HEK293 (cell line): ENCODE measurements at regions not wholly inside any gene's neighbourhood (a gene's known extent, or its start where the extent isn't known, plus 50 kb on each side); places are given as distances from the start of the nearest gene placed in this dataset.

Experiments
- ZFP3 ChIP-seq: fragments of 450-650 bp; formaldehyde crosslinking; IDR thresholded peaks from 2 replicates; pipeline ENCODE4 v1.5.1; 2016; ENCODE audit warnings: low read depth, missing biosample characterization, missing genetic modification characterization
- ZSCAN30 ChIP-seq: fragments of 450-650 bp; IDR thresholded peaks from 2 replicates; pipeline ENCODE4 v1.5.1; 2018; ENCODE audit warnings: missing biosample characterization, mild to moderate bottlenecking, missing genetic modification characterization, moderate library complexity

DNA sequence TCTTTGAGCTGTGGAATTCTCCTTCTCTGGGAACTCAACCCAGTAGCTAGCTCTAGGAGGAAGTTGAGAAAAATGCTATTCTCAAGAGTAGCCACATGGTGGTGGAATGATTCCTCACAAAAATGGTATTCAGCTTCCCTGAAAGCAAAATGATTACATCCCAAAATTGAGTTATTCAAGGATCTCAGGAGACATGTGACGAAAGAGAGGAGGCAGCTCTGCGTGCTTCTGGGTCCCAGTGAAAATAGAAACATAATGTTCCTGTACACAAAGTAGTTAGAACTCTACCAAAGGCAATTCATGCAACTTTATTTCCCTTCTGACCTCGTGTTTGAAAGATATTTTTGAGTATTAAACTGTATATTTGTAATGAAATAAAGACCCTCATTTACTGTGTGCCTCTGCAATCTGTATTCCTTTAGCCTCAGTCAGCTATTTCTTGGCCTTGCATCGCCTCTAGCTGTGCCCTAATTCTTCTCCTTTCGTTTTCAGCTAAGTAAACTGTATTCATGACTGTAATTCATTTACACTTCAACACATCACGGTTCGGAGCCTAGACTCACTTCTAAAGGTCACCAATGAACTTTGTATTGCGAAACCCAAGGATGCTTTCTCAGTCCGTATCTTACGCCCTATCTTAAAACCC, 167.3 kb downstream of the FASLG start:
- TF ChIP-seq ZSCAN30 (tag by site-specific recombination) (no peak), ZFP3 (no peak)
